Mesendoderm (in vitro differentiated cells): ENCODE measurements at regions not wholly inside any gene's neighbourhood (a gene's known extent, or its start where the extent isn't known, plus 50 kb on each side); places are given as distances from the start of the nearest gene placed in this dataset.

ENCODE experiments used
- DNase-seq: peaks from one replicate; pipeline ENCODE4 v3.0.0; 2013
- H2AK5ac ChIP-seq: 2 replicates; pipeline ENCODE4 v1.6.1; 2013; ENCODE audit warnings: low read length, inconsistent platforms
- H2BK120ac ChIP-seq: 2 replicates; pipeline ENCODE4 v1.6.1; 2013; ENCODE audit warnings: low read depth, mild to moderate bottlenecking, low read length, moderate library complexity, mixed read lengths
- H2BK15ac ChIP-seq: replicated peaks from 2 replicates; pipeline ENCODE4 v1.6.1; 2013; ENCODE audit warnings: low read depth, mild to moderate bottlenecking, moderate library complexity
- H2BK5ac ChIP-seq: 2 replicates; pipeline ENCODE4 v1.6.1; 2013; ENCODE audit warnings: low read length, inconsistent platforms
- H3K18ac ChIP-seq: 2 replicates; pipeline ENCODE4 v1.6.1; 2013; ENCODE audit warnings: mild to moderate bottlenecking, low read length, mixed read lengths
- H3K23ac ChIP-seq: one replicate; pipeline ENCODE4 v1.6.1; 2013; ENCODE audit warnings: low read length
- H3K27ac ChIP-seq: 2 replicates; pipeline ENCODE4 v1.5.1; 2013; ENCODE audit warnings: low read depth, mild to moderate bottlenecking, inconsistent platforms, low read length, moderate library complexity
- H3K27me3 ChIP-seq: 2 replicates; pipeline ENCODE4 v1.6.1; 2013; ENCODE audit warnings: low read length, control low read depth, mild to moderate bottlenecking, inconsistent platforms; ENCODE audit not compliant: insufficient read depth, poor library complexity
- H3K36me3 ChIP-seq: 2 replicates; pipeline ENCODE4 v1.6.1; 2013; ENCODE audit warnings: low read length, inconsistent platforms; ENCODE audit not compliant: control insufficient read depth, insufficient read depth
- H3K4ac ChIP-seq: one replicate; pipeline ENCODE4 v1.6.1; 2013; ENCODE audit warnings: low read depth, mild to moderate bottlenecking, low read length, moderate library complexity
- H3K4me1 ChIP-seq: 2 replicates; pipeline ENCODE4 v1.6.1; 2013; ENCODE audit warnings: low read depth, low read length, inconsistent platforms; ENCODE audit not compliant: control insufficient read depth
- H3K4me2 ChIP-seq: 2 replicates; pipeline ENCODE4 v1.6.1; 2013; ENCODE audit warnings: low read length
- H3K4me3 ChIP-seq: 2 replicates; pipeline ENCODE4 v1.5.1; 2013; ENCODE audit warnings: mild to moderate bottlenecking, low read length
- H3K56ac ChIP-seq: one replicate; pipeline ENCODE4 v1.6.1; 2013; ENCODE audit warnings: low read length
- H3K79me1 ChIP-seq: 2 replicates; pipeline ENCODE4 v1.6.1; 2013; ENCODE audit warnings: low read length, inconsistent platforms
- H3K79me2 ChIP-seq: 2 replicates; pipeline ENCODE4 v1.6.1; 2013; ENCODE audit warnings: mild to moderate bottlenecking, low read length; ENCODE audit not compliant: control insufficient read depth, insufficient read depth
- H3K9ac ChIP-seq: 2 replicates; pipeline ENCODE4 v1.6.1; 2013; ENCODE audit warnings: low read length, inconsistent platforms
- H4K5ac ChIP-seq: one replicate; pipeline ENCODE4 v1.6.1; 2013; ENCODE audit warnings: low read length
- H4K8ac ChIP-seq: one replicate; pipeline ENCODE4 v1.6.1; 2013; ENCODE audit warnings: low read depth, mild to moderate bottlenecking, control low read depth, low read length, moderate library complexity
- WGBS: extraction: QIAGEN DNeasy Blood & Tissue Kit; methylation state at CpG from one replicate; pipeline ENCODE4 v1.1.7; 2013; ENCODE audit warnings: low lambda C conversion rate, missing lambda C conversion rate; ENCODE audit not compliant: insufficient coverage; ENCODE audit errors: extremely low coverage; 5-methylcytosine and 5-hydroxymethylcytosine counted together

DNA sequence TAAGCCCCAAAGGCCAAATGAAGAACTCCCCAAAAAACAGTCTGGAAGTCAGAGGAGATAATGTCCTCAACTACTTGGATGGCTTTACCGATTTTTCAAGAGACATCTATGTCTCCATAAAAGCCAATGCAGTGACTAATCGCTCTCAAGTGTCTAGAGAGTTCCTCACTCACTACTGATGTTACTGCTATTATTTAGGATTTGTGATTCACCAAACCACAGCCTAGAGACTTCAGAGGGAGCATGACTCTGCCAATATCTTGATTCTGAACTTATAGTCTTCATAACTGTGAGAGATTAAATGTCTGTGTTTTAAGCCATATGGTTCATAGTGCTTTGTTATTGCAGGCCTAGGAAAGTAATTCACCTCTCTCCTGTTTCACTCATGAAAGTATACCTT is 160.2 kb downstream of the IPMK start:
- no peak overlapping the region for H3K23ac ChIP-seq
- H3K4me3 ChIP-seq: no peak overlapping the region
- H3K36me3 ChIP-seq: no peaks in the 10 kb centered on the region
- no peak overlapping the region for H3K4ac ChIP-seq
- no peak overlapping the region for H3K4me2 ChIP-seq
- no peaks in the 10 kb centered on the region for H3K79me1 ChIP-seq
- no peaks in the 10 kb centered on the region for H3K4me1 ChIP-seq
- no peak overlapping the region for H2AK5ac ChIP-seq
- no peak overlapping the region for H4K5ac ChIP-seq
- H3K27ac ChIP-seq: no peak overlapping the region
- no peak overlapping the region for H4K8ac ChIP-seq
- WGBS: no CpG with 5 or more reads among the region's 2 CpGs
- H2BK120ac ChIP-seq: no peak overlapping the region
- H3K9ac ChIP-seq: no peak overlapping the region
- DNase-seq: no peak
- no peak overlapping the region for H2BK15ac ChIP-seq
- no peak overlapping the region for H3K56ac ChIP-seq
- H3K27me3 ChIP-seq: no peaks in the 10 kb centered on the region
- no peak overlapping the region for H2BK5ac ChIP-seq
- no peaks in the 10 kb centered on the region for H3K79me2 ChIP-seq
- no peak overlapping the region for H3K18ac ChIP-seq

DNA sequence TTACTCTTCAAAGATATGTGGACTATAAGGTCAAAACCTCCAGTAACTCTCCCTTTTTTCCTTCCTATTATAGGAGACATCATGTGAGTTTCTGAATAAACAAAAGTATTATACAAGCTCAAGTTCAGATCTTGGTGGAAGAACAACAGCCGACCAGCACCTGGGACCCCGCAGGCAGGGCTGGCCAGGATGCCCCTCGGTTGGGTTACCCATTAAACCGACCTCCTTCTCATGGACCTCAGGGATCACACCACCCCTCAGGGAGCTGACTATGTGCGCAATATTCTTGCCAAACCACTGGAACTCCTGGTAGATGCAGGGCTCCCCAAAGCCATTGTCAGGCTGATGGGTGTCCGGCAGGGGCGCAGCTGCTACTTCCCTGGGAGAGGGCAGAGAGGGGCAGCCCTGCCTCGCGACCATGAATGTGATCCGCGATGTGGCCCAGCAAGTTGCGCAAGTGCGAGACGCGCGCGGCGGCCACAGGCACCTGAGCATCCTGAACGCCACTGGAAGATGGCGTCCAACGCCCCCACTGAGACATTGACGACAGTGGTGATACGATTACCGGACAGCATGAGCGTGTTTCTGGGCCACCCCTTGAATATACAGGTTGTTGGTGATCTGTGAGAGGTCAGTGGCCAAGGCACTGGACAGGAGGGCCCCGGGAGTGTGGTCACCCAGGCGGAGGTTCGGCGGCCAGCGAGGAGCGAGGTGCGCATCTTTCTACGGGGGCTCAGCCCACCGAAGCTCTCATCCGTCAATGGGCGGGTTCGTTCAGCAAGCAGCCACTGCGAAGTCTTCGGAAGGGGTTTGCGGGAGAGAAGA is 161.3 kb downstream of the IPMK start:
- no peak for DNase-seq
- Histone ChIP-seq H3K4me3 (no peak overlapping the region), H3K56ac (no peak overlapping the region), H3K27me3 (no peaks in the 10 kb centered on the region), H4K5ac (no peak overlapping the region), H2BK120ac (no peak overlapping the region), H3K4me2 (no peak overlapping the region), H3K27ac (no peak overlapping the region), H2AK5ac (no peak overlapping the region), H3K79me2 (no peaks in the 10 kb centered on the region), H4K8ac (no peak overlapping the region), H2BK15ac (no peak overlapping the region), H3K23ac (no peak overlapping the region), H3K18ac (no peak overlapping the region), H3K4me1 (no peaks in the 10 kb centered on the region), H2BK5ac (no peak overlapping the region), H3K9ac (no peak overlapping the region), H3K36me3 (no peaks in the 10 kb centered on the region), H3K79me1 (no peaks in the 10 kb centered on the region), H3K4ac (no peak overlapping the region)
- WGBS: no CpG with 5 or more reads among the region's 40 CpGs

DNA sequence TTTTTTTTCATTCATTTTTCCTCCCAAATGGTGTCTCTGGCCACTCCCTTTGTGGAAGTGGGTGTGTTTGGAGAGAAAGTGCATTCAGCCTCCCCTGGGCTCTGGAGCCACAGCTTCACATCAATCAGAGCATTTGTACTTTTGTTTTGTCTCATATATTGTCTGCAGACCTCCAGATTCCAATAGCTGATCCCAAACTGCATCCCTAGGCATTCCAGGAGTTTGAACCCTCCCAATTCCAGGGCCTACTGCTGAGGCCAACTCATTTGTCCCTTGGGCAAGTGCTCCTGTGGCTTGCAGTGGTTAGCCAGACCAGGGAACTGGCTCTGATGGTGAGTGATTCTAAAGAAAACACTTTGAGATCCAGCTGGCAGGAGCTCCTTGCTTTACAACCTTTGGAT is 163.3 kb downstream of the IPMK start:
- H3K4me3 ChIP-seq: no peak overlapping the region
- H3K4ac ChIP-seq: no peak overlapping the region

DNA sequence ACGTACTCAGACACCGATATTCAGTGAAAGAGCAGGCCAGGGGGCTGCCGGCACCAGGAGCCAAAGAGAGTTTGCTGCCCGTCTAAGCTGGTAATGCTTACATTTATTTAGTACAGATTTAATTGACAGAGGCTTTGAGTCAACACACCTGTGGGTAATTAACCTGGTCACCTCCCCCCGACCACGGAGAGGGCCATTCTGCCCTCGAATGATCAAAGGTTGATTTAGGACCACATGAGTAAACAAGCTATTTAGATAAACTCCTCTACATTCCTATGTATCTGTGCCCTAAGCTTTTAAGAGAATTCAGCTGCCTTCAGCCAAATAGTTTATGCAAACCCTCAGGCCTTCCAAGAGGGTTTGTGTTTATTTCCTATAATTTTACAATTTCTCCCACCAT is 164.8 kb downstream of the IPMK start:
- WGBS: no CpG with 5 or more reads among the region's 7 CpGs
- no peak overlapping the region for H3K23ac ChIP-seq
- H4K8ac ChIP-seq: no peak overlapping the region
- H3K56ac ChIP-seq: no peak overlapping the region
- H3K4me1 ChIP-seq: no peaks in the 10 kb centered on the region
- no peak overlapping the region for H3K4me2 ChIP-seq
- H3K18ac ChIP-seq: no peak overlapping the region
- no peak overlapping the region for H3K4me3 ChIP-seq
- H2AK5ac ChIP-seq: no peak overlapping the region
- no peak overlapping the region for H2BK120ac ChIP-seq
- H3K4ac ChIP-seq: no peak overlapping the region
- H3K79me2 ChIP-seq: no peaks in the 10 kb centered on the region
- H3K9ac ChIP-seq: no peak overlapping the region
- no peak overlapping the region for H4K5ac ChIP-seq
- H2BK15ac ChIP-seq: no peak overlapping the region
- no peak overlapping the region for H2BK5ac ChIP-seq
- no peaks in the 10 kb centered on the region for H3K79me1 ChIP-seq
- H3K36me3 ChIP-seq: no peaks in the 10 kb centered on the region
- no peak for DNase-seq
- H3K27me3 ChIP-seq: no peaks in the 10 kb centered on the region
- no peak overlapping the region for H3K27ac ChIP-seq

More for the DNA sequence above, 163.3 kb downstream of the IPMK start:
- Histone ChIP-seq H4K8ac (no peak overlapping the region), H4K5ac (no peak overlapping the region), H2AK5ac (no peak overlapping the region), H3K9ac (no peak overlapping the region), H2BK120ac (no peak overlapping the region), H3K79me2 (no peaks in the 10 kb centered on the region), H3K18ac (no peak overlapping the region), H2BK5ac (no peak overlapping the region), H3K56ac (no peak overlapping the region), H3K27me3 (no peaks in the 10 kb centered on the region), H3K4me1 (no peaks in the 10 kb centered on the region), H3K4me2 (no peak overlapping the region), H3K79me1 (no peaks in the 10 kb centered on the region), H3K27ac (no peak overlapping the region), H3K36me3 (no peaks in the 10 kb centered on the region), H3K23ac (no peak overlapping the region), H2BK15ac (no peak overlapping the region)
- no peak for DNase-seq

DNA sequence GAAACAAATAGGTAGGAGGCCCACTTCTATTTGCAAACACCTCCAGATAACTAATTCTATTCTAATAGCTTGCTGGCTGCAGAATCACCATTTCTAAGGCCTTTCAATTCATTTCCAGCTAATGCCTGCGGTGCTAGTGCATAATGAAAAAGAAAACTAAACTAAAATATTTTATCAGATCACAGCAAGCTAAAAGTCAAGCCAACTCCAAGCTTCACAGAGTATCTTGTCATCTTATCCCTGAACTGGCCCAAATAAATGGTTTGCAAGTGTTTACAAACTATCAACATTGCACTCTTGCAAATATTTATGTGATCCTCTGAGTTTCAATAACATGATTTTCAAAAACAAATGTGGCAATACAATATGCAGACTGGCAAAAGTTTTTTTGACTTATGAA is 166.0 kb downstream of the IPMK start:
- Histone ChIP-seq H3K79me2 (no peaks in the 10 kb centered on the region), H3K56ac (no peak overlapping the region), H3K23ac (no peak overlapping the region), H3K4me2 (no peak overlapping the region), H3K9ac (no peak overlapping the region), H4K8ac (no peak overlapping the region), H3K4ac (no peak overlapping the region), H2BK15ac (no peak overlapping the region), H3K4me3 (no peak overlapping the region), H2BK120ac (no peak overlapping the region), H3K79me1 (no peaks in the 10 kb centered on the region), H2BK5ac (no peak overlapping the region), H3K36me3 (no peaks in the 10 kb centered on the region), H2AK5ac (no peak overlapping the region), H4K5ac (no peak overlapping the region), H3K27ac (no peak overlapping the region), H3K4me1 (no peaks in the 10 kb centered on the region), H3K27me3 (no peaks in the 10 kb centered on the region), H3K18ac (no peak overlapping the region)
- no CpG with 5 or more reads among the region's 1 CpG for WGBS
- DNase-seq: no peak
